Tibial nerve (tissue), 4 donors: ENCODE measurements at regions not wholly inside any gene's neighbourhood (a gene's known extent, or its start where the extent isn't known, plus 50 kb on each side); places are given as distances from the start of the nearest gene placed in this dataset.

Experiments used
- CTCF ChIP-seq, 5 experiments: fragments of 200-600 bp in 3 of 5; fragments of 450-650 bp in 2 of 5; sonication (generic) in 3 of 5; IDR thresholded peaks; one replicate each; pipeline ENCODE4 v1.5.1; 2016 to 2019; ENCODE audit warnings: antibody characterized with exemption in 5 of 5, mild to moderate bottlenecking in 3 of 5, moderate library complexity in 2 of 5
- EP300 ChIP-seq, 2 donors: sonication (generic); formaldehyde crosslinking; IDR thresholded peaks; one replicate each; pipeline ENCODE4 v1.6.1; 2017; ENCODE audit warnings: antibody characterized with exemption in 2 of 2, mild to moderate bottlenecking in 1 of 2
- POLR2A ChIP-seq, 2 donors: fragments of 450-650 bp; IDR thresholded peaks; one replicate each; pipeline ENCODE4 v1.6.1; 2017; ENCODE audit warnings: antibody characterized with exemption in 2 of 2, mild to moderate bottlenecking in 2 of 2, moderate library complexity in 2 of 2

DNA sequence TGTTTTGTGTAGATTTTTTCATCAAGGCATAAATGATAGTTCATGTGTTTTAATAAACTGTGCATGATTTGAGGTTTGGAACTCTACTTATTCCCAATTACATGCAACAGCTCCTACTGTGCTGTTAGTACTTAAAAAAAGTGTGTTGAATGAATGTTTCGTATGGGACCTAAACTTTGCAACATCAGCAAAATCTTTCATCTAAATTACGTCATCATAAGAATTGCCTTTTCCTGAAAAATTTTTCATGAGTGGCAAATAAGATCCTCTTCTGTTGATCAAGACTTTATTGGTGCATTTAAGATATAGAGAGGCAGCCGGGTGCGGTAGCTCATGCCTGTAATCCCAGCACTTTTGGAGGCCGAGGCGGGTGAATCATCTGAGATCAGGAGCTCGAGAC is 826.1 kb downstream of the SEMA5A start:
- TF ChIP-seq CTCF (IDR thresholded peaks at IDR 0.05) (no peak), POLR2A (IDR thresholded peaks at IDR 0.05) (no peak), EP300 (IDR thresholded peaks at IDR 0.05) (no peak)
